ENCODE measurements at regions not wholly inside any gene's neighbourhood (a gene's known extent, or its start where the extent isn't known, plus 50 kb on each side); places are given as distances from the start of the nearest gene placed in this dataset.
"Not testable (repeated sequence)": the region's sequence is repeated elsewhere in the genome, so short reads cannot be mapped to it uniquely, and the experiment has no call there.

- DNase-seq (ENCODE audit: low spot score), result no peak
These were observed 379.0 kb upstream of the GOT2 start for GRCh38 chr16:59113004-59113670.

- DNase-seq (ENCODE audit: low spot score), result no peak
These were observed 377.2 kb upstream of the GOT2 start for GRCh38 chr16:59111280-59111679.

- no peak for DNase-seq (ENCODE audit: low spot score)
These were observed 374.3 kb upstream of the GOT2 start for GRCh38 chr16:59108374-59108773.

GRCh38 chr16:59096682-59097081 is 362.6 kb upstream of the GOT2 start:
- not testable (repeated sequence) for DNase-seq (ENCODE audit: low spot score)

GRCh38 chr16:59090541-59090940 is 356.4 kb upstream of the GOT2 start:
- DNase-seq (ENCODE audit: low spot score), result no peak

- no peak for DNase-seq (ENCODE audit: low spot score)
These were observed 354.3 kb upstream of the GOT2 start for GRCh38 chr16:59088431-59088830.

- DNase-seq (ENCODE audit: low spot score), result no peak
These were observed 353.5 kb upstream of the GOT2 start for GRCh38 chr16:59087641-59088040.

GRCh38 chr16:59067205-59067604 is 333.1 kb upstream of the GOT2 start:
- DNase-seq (ENCODE audit: low spot score), result no peak

- DNase-seq (ENCODE audit: low spot score), result no peak
These were observed 326.1 kb upstream of the GOT2 start for GRCh38 chr16:59060207-59060606.

- no peak for DNase-seq (ENCODE audit: low spot score)
These were observed 324.1 kb upstream of the GOT2 start for GRCh38 chr16:59058250-59058649.

GRCh38 chr16:59053911-59054310 is 319.8 kb upstream of the GOT2 start:
- no peak for DNase-seq (ENCODE audit: low spot score)

- DNase-seq (ENCODE audit: low spot score), result no peak
These were observed 318.1 kb upstream of the GOT2 start for GRCh38 chr16:59052231-59052630.

GRCh38 chr16:59048876-59049275 is 314.8 kb upstream of the GOT2 start:
- DNase-seq (ENCODE audit: low spot score), result no peak

- no peak for DNase-seq (ENCODE audit: low spot score)
These were observed 313.0 kb upstream of the GOT2 start for GRCh38 chr16:59047114-59047513.

- DNase-seq (ENCODE audit: low spot score), result no peak
These were observed 312.2 kb upstream of the GOT2 start for GRCh38 chr16:59046335-59046734.

- DNase-seq (ENCODE audit: low spot score), result no peak
These were observed 311.4 kb upstream of the GOT2 start for GRCh38 chr16:59045501-59045900.

GRCh38 chr16:59044616-59045015 is 310.5 kb upstream of the GOT2 start:
- DNase-seq (ENCODE audit: low spot score), result no peak

GRCh38 chr16:59042301-59042700 is 308.2 kb upstream of the GOT2 start:
- DNase-seq (ENCODE audit: low spot score), result no peak

GRCh38 chr16:59039066-59039720 is 305.1 kb upstream of the GOT2 start:
- DNase-seq (ENCODE audit: low spot score), result no peak

GRCh38 chr16:59030923-59031485 is 296.9 kb upstream of the GOT2 start:
- DNase-seq (ENCODE audit: low spot score), result no peak

- DNase-seq (ENCODE audit: low spot score), result no peak
These were observed 287.6 kb upstream of the GOT2 start for GRCh38 chr16:59021751-59022150.

GRCh38 chr16:59013930-59014329 is 279.8 kb upstream of the GOT2 start:
- DNase-seq (ENCODE audit: low spot score), result no peak

- no peak for DNase-seq (ENCODE audit: low spot score)
These were observed 265.6 kb upstream of the GOT2 start for GRCh38 chr16:58999762-59000161.

Measured in mucosa of gallbladder (tissue), 1 donor.